GM21360 (cell line): ENCODE measurements at regions not wholly inside any gene's neighbourhood (a gene's known extent, or its start where the extent isn't known, plus 50 kb on each side); places are given as distances from the start of the nearest gene placed in this dataset.

Source experiments
- ATAC-seq: cut with Tn5 transposase; IDR thresholded peaks from one replicate; pipeline ENCODE4 v1.9.1; 2021; ENCODE audit warnings: mild to moderate bottlenecking, moderate library complexity; ENCODE audit not compliant: unreplicated experiment

GRCh38 chr2:189364607-189365006 lies 76.7 kb upstream of the WDR75 start:
- no peak for ATAC-seq

GRCh38 chr2:189366349-189366748 lies 74.9 kb upstream of the WDR75 start:
- no peak for ATAC-seq

- ATAC-seq = no peak
Observed at GRCh38 chr2:189367343-189367742, 73.9 kb upstream of the WDR75 start.

DNA sequence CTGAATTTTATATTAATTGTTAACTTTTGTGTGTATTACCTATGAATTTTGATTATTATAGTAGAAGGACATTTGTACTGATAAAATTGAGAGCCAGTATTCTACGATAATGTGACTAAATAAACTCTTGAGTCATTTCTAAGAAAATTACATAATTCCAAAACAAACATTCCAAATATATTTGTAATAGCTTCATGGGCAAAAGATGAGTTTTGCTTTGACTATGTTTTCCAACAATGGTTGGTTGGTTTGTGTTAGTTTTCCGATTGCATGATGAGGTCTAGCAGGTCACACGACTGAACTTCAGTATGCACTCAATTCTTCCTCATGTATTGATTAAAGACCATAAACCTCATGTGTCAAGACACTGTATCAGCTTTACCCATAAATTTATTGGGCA lies 71.7 kb upstream of the WDR75 start:
- ATAC-seq = no peak

DNA sequence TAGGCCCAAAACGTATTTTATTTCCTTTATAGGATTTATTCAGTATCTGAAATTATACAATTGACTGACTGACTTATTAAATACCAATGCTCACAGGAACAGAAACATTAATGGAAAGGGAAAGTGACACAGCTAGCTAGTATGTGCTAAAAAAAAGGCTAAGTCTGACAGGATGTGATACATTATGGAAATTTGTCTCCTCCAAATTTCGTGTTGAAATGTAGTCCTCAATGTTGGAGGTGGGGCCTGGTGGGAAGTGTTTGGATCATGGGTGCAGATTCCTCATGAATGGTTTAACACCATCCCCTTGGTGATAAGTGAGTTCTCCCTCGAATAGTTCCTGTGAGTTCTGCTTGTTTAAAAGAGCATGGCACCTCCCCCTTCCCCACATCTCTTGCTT lies 70.6 kb upstream of the WDR75 start:
- no peak for ATAC-seq

DNA sequence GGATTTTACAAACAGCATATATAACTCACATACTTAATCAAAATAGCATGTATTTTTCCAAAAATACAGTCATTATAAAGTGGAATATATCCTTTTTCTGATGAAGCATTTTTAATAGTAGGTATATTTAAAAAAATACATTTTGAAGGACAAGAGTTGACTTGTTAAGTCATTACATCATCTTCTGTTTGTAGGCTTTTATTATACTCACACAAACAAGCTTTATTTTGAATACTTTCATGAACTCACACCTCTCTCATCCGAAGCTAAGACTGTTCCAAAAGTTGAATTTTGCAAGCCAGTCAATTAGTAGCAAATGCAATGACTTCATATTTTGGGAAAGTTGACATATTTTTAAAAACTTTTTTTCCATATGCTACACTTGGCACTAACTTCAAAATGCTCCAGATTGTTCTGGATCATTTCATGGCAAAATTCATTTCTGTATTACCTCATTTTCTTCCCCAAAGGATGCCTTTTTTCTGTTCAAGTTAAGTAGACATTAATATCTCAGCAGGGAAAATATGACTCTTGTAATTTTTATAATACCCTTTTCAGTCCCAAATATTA lies 68.5 kb upstream of the WDR75 start:
- ATAC-seq = no peak

GRCh38 chr2:189374481-189374880 lies 66.8 kb upstream of the WDR75 start:
- no peak for ATAC-seq

DNA sequence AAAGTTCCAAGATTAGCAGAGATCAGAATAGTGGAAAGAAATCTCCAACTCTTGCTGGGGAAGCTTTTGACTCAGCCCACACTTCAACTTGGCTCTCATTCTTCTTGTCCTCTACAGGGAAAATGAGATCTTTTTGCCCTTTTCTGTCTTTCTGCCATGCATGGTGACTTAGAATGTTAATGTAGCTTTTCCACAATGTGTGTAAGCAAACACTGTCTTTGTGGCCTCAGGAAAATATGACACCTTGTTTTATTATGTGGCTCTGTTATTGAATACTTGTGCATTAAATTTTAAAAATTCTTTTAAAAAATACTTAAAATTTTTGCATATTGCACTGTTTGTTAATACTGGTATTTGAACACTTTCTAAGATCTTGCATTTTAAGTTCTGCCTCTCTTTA lies 65.4 kb upstream of the WDR75 start:
- no peak for ATAC-seq

DNA sequence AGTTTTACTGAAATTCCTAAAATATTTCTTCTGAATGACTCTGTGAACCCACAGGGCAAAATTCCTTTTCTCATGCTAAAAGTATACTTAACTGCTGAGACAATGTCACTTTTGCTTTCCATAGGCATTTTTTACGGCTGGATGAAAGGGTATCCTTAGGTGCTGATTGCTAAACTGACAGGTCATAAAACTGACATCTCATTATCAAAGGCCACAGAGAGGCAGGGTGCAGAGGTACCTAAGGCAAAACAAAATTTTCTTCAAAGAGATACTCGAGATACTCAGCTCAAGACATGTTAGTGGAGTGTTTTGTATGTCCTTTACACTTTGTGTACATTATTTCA lies 62.0 kb upstream of the WDR75 start:
- ATAC-seq = no peak

GRCh38 chr2:189379731-189380261 lies 61.5 kb upstream of the WDR75 start:
- no peak for ATAC-seq

- ATAC-seq = no peak
Observed at GRCh38 chr2:189382668-189383067, 58.6 kb upstream of the WDR75 start.

GRCh38 chr2:189386741-189387140 lies 54.5 kb upstream of the WDR75 start:
- ATAC-seq = no peak

DNA sequence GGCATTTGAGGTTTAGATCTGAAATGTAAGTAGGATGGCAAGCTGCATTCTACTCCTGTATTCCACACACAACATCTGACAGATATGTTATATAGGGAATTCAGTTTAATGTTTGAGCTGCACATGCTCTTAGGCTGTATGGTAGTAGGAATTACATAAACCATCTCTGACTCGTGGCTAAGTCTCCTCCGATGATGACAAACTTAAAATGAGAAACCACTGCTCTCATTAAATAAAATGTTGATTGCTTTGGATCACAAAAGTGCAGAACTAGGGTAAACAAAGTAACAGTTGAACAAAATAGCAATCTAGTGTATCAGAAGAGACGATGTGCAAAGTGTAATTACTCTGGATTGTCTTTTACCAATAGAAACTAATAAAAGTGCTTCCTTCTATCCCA lies 50.1 kb upstream of the WDR75 start:
- ATAC-seq = no peak
